ENCODE measurements at regions not wholly inside any gene's neighbourhood (a gene's known extent, or its start where the extent isn't known, plus 50 kb on each side); places are given as distances from the start of the nearest gene placed in this dataset.

DNA sequence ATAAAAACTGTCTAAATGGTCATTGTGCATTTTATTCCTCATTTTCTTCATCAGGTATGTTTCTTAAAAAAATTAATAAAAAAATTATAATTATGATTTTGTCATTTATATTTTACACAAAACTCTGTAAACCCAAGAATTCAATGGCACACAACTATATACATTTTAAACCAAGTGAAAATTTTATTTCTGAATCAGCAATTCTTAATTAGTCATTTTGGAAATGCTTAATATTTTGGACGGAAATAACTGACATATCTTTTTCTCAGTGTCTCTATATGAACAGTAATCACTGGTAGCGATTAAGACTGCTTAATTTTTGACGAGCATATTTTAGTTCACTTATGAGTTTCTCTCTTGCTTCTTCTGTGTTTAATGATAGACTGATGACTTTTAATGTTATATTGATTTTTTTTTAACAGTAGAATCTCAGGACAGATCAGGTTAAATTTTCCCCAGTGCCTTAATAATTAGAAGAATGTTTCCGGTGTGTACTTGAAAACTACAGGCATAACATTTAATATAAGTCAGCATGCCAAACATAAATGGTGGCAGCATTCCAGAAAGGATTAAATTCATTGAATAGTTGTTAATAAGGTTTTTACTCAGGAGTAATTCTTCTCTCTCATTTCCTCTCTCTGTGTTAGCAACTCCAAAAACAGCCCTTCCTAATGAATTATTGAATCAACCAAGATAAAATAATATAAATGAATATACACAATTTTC, 644.7 kb upstream of the CDH6 start:
- TF ChIP-seq EZH2phosphoT487 (IDR thresholded peaks at IDR 0.05; ENCODE audit: low read depth): no peak
- TF ChIP-seq, protein P1, sequence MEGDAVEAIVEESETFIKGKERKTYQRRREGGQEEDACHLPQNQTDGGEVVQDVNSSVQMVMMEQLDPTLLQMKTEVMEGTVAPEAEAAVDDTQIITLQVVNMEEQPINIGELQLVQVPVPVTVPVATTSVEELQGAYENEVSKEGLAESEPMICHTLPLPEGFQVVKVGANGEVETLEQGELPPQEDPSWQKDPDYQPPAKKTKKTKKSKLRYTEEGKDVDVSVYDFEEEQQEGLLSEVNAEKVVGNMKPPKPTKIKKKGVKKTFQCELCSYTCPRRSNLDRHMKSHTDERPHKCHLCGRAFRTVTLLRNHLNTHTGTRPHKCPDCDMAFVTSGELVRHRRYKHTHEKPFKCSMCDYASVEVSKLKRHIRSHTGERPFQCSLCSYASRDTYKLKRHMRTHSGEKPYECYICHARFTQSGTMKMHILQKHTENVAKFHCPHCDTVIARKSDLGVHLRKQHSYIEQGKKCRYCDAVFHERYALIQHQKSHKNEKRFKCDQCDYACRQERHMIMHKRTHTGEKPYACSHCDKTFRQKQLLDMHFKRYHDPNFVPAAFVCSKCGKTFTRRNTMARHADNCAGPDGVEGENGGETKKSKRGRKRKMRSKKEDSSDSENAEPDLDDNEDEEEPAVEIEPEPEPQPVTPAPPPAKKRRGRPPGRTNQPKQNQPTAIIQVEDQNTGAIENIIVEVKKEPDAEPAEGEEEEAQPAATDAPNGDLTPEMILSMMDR (IDR thresholded peaks at IDR 0.05; ENCODE audit: low read depth, low read length): no peak

All from OCI-LY3 (cell line).